ENCODE measurements at regions not wholly inside any gene's neighbourhood (a gene's known extent, or its start where the extent isn't known, plus 50 kb on each side); places are given as distances from the start of the nearest gene placed in this dataset.

DNA sequence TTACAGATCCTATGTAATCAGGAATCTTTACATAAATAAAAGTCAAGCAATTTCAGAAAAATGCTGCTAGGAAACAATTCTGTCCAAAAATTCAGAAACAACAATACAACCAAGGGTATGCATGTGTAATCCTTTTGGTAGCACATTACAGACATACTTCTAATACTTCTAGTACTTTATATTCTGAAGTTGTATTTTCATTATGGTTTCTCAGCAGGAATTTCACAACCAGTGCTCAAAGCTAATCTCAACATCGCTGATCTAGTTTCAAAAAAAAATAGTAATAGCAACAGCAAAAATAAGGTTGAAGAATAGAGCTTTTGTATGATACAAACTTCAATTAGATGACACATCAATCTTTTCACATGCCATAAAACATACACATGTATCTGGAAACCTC is 545.2 kb downstream of the LTN1 start:
- no peak for ATAC-seq
- intact Hi-C loops (cut with DNase I, micrococcal nuclease) = no loop called here
- no peak overlapping the region for H3K4me3 ChIP-seq
- H3K36me3 ChIP-seq (ENCODE audit: low read depth) = no peaks in the 10 kb centered on the region
- no peak for DNase-seq
- TF ChIP-seq CTCF (IDR thresholded peaks at IDR 0.05) = no peak
- no peaks in the 10 kb centered on the region for H3K4me1 ChIP-seq (ENCODE audit: low read depth)
- H3K9me3 ChIP-seq = no peaks in the 10 kb centered on the region

DNA sequence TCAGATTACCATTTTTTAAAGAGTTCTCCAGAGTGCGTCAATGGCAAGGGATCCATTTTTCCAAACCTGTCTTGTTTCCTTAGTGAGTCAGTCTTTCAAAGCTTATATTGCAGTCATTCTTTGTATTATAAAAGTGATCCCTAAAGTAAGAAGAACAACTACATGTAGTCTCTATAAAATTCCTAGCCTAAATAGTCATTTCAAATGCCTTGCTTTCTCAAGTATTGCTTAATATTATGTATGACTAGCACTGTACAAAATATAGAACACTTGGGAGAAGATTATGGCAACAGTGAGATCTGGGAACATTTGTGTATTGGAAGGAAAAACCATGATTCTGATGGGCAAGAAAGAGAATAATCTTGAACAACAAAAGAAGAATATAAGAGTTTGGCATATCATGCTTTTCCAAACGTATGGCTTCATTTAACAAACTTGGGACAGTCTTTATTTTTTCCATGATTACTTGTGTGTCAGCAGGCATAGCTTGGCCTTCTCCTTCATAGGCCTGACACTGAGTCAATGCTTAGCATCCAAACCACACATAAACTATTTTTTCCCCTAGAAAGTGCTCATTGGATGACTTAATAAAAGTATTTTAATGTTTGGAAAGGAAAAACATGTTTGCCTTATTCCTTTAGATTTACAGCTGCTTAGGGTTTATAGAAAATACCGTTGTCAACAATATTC is 547.4 kb downstream of the LTN1 start:
- Histone ChIP-seq H3K36me3 (ENCODE audit: low read depth) (no peaks in the 10 kb centered on the region), H3K4me3 (no peak overlapping the region), H3K4me1 (ENCODE audit: low read depth) (no peaks in the 10 kb centered on the region), H3K9me3 (no peaks in the 10 kb centered on the region)
- TF ChIP-seq CTCF (IDR thresholded peaks at IDR 0.05) = no peak
- no peak for ATAC-seq
- DNase-seq = no peak
- intact Hi-C loops (cut with DNase I, micrococcal nuclease) = no loop called here

DNA sequence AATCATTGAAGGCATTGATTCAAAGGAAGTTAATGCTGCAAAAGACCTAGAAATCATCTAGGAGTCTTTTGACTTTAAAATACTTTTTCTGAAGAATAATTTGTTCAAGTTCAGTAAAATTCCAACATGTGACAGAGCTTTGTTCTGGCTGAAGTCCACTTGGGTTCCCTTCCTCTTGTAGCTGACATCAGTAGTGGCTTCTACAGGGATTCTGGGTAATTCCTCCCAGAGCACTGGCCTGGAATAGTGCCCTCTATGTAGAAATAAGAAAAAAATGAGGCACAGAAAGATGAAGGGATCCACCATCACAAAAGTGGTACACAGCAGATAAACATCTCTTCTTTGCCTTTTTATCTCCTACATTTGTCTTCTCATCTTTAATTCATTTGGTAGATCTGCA is 548.1 kb downstream of the LTN1 start:
- Histone ChIP-seq H3K36me3 (ENCODE audit: low read depth) (no peaks in the 10 kb centered on the region), H3K4me1 (ENCODE audit: low read depth) (no peaks in the 10 kb centered on the region), H3K9me3 (no peaks in the 10 kb centered on the region), H3K4me3 (no peak overlapping the region)
- DNase-seq = no peak
- intact Hi-C loops (cut with DNase I, micrococcal nuclease) = no loop called here
- TF ChIP-seq CTCF (IDR thresholded peaks at IDR 0.05) = no peak
- ATAC-seq = no peak

GRCh38 chr21:28444111-28444510 is 548.6 kb downstream of the LTN1 start:
- TF ChIP-seq CTCF (IDR thresholded peaks at IDR 0.05) = no peak
- Histone ChIP-seq H3K4me3 (no peak overlapping the region), H3K36me3 (ENCODE audit: low read depth) (no peaks in the 10 kb centered on the region), H3K4me1 (ENCODE audit: low read depth) (no peaks in the 10 kb centered on the region), H3K9me3 (no peaks in the 10 kb centered on the region)
- no peak for DNase-seq
- intact Hi-C loops (cut with DNase I, micrococcal nuclease) = no loop called here
- no peak for ATAC-seq

DNA sequence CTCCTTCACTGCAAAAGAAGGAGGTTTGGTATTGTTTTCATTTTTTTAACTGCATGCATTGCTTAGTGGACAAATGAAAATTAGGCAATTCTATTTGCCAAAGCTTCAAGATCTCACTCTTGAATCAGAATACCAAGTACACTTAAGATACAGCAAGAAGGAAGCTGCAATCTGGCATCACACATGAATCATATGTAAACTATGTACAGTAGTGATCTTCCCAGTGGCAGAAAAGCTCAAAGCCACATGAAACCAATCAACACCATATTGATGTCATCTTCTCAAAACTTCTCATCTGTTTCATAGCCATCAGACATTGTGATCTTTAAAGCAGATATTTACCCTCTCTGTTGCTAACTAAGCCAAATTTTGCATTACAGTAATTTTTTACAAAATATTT is 550.1 kb downstream of the LTN1 start:
- Histone ChIP-seq H3K9me3 (no peaks in the 10 kb centered on the region), H3K4me1 (ENCODE audit: low read depth) (no peaks in the 10 kb centered on the region), H3K4me3 (no peak overlapping the region), H3K36me3 (ENCODE audit: low read depth) (no peaks in the 10 kb centered on the region)
- intact Hi-C loops (cut with DNase I, micrococcal nuclease) = no loop called here
- DNase-seq (no peak), ATAC-seq (no peak)
- no peak for TF ChIP-seq CTCF (IDR thresholded peaks at IDR 0.05)

GRCh38 chr21:28442085-28442484 is 550.6 kb downstream of the LTN1 start:
- ATAC-seq (no peak), DNase-seq (no peak)
- Histone ChIP-seq H3K9me3 (no peaks in the 10 kb centered on the region), H3K4me3 (no peak overlapping the region), H3K4me1 (ENCODE audit: low read depth) (no peaks in the 10 kb centered on the region), H3K36me3 (ENCODE audit: low read depth) (no peaks in the 10 kb centered on the region)
- intact Hi-C loops (cut with DNase I, micrococcal nuclease) = no loop called here
- TF ChIP-seq CTCF (IDR thresholded peaks at IDR 0.05) = no peak
